HFF-Myc (cell line): ENCODE measurements at regions not wholly inside any gene's neighbourhood (a gene's known extent, or its start where the extent isn't known, plus 50 kb on each side); places are given as distances from the start of the nearest gene placed in this dataset.

Experiments
- DNase-seq: peaks from one replicate; pipeline ENCODE4 v3.0.0-alpha.2; 2011; ENCODE audit warnings: low read depth; ENCODE audit errors: extremely low read depth
- H3K4me3 ChIP-seq: replicated peaks from 2 replicates; pipeline ENCODE4 v1.5.1; 2011; ENCODE audit warnings: low read depth, mild to moderate bottlenecking, control low read depth, low read length
- TF ChIP-seq, protein P1 (sequence below): IDR thresholded peaks from 2 replicates; pipeline ENCODE4 v1.5.1; 2012; ENCODE audit warnings: mild to moderate bottlenecking, low read depth, low read length, control low read depth; ENCODE audit errors: missing control alignments

DNA sequence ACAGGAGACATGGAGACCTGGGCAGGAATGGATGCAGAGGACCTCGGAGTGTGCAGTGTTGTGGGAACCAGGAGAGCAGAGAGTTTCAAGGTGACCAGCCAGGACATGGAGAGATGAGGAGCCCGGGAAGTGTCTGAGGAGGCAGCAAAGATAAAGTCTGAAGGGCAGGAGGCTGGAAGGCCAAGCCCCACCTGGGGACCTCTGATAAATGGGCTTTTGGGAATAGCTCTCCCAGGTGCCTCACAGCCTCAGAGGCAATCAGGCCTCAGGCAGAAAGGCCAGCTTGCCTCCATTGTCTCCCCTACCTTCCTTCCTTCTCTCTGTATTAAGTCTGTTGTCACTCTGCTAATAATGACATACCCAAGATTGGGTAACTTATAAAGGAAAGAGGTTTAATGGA lies 97.5 kb upstream of the TPM1 start:
- no peak for DNase-seq

DNA sequence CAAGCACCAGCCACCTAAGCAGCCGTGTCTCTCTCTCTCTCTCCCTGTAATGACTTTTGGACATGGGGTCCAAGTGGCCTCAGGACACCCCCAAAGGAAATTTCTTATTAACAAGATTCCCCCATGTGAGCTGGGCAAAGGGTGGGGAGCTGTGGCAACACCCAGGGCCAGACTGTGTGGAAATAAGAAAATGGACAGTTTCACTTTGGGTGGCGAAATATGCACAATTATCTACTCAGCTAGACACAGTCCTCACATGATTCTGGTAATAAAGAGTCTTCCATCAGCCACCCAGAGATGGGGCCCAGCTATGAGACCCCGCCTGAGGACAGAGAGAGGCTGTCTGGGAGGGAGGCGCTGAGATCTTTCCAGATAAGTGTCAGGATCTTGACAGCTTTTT lies 96.8 kb upstream of the TPM1 start:
- DNase-seq = no peak
- TF ChIP-seq, protein P1, sequence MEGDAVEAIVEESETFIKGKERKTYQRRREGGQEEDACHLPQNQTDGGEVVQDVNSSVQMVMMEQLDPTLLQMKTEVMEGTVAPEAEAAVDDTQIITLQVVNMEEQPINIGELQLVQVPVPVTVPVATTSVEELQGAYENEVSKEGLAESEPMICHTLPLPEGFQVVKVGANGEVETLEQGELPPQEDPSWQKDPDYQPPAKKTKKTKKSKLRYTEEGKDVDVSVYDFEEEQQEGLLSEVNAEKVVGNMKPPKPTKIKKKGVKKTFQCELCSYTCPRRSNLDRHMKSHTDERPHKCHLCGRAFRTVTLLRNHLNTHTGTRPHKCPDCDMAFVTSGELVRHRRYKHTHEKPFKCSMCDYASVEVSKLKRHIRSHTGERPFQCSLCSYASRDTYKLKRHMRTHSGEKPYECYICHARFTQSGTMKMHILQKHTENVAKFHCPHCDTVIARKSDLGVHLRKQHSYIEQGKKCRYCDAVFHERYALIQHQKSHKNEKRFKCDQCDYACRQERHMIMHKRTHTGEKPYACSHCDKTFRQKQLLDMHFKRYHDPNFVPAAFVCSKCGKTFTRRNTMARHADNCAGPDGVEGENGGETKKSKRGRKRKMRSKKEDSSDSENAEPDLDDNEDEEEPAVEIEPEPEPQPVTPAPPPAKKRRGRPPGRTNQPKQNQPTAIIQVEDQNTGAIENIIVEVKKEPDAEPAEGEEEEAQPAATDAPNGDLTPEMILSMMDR = no peak

More for the DNA sequence above, 97.5 kb upstream of the TPM1 start:
- no peak overlapping the region for H3K4me3 ChIP-seq
- TF ChIP-seq, protein P1 = no peak

DNA sequence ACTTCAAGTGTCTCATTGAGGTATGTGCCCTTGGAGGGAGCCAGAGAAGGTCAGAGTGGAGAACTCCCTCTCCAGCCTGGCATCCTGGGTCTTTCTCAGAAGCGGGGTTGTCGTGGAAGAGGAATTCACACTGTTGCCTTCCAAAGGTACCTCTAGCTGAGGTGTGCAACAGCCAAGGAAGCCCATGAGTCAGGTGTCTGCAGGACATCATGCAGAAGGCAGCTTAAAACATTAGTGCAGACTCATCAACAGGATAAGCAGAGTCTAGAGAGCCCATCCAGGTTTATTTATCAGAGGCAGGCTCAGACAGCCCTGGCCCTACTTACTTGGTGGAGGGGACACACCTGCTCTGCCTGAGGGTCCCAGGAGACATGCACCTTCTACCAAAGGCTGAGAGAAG lies 95.6 kb upstream of the TPM1 start:
- no peak for DNase-seq
- no peak overlapping the region for H3K4me3 ChIP-seq
- TF ChIP-seq, protein P1 = no peak

More for the DNA sequence above, 96.8 kb upstream of the TPM1 start:
- H3K4me3 ChIP-seq = no peak overlapping the region

DNA sequence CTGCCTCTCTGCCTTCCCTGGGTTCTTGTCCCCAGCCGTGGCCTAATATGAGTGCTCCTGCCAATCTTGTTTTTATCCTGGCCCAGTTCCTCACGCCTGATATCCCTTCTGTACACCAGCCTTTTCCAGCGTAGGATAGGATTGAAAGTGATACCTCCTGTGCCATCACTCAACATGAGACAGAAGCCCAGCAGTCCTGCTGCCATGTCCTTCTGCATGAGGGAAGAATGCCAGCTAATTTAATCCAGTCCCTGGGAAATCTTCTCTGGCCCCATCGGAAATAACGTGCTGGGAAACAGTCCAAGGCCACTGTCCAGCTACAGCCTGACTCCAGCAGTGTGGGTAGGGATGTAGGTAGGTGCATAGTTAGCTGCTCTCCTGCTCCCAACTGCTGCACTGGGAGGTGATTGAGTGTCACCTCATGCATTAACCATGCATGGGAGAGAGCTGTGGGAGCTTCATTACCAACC lies 92.0 kb upstream of the TPM1 start:
- DNase-seq = no peak
- TF ChIP-seq, protein P1 = no peak
- H3K4me3 ChIP-seq = no peak overlapping the region

DNA sequence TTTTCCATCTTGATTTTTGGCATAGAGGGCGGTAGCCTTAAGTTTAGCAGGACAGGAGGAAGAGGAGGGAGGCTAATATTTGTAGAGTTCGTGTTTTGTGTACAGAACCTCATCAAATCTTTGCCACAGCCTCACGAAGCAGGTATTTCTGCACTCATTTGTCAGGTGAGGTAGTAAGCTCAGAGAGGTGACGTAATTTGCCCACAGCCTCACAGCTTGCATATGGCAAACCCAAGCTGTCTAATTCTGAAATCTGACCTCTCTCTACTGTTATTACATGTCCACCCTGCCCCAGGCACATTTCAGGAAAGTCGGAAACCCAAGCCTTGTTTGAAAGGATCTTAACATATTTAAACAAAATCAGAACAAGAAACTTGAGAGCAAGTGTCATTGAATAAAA lies 91.1 kb upstream of the TPM1 start:
- H3K4me3 ChIP-seq = no peak overlapping the region
- no peak for DNase-seq
- TF ChIP-seq, protein P1 = no peak

DNA sequence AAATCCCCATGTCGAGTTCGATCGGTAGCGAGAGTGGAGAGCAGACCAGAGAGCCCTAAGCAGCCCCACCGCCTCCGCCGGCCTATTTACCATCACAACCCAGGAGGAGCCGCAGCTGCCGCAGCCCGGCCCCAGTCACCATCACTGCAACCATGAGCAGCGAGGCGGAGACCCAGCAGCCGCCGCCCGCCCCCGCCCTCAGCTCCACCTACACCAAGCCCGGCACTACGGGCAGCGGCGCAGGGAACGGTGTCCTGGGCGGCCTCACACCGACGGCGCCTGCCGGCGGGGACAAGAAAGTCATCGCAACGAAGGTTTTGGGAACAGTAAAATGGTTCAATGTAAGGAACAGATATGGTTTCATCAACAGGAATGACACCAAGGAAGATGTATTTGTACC lies 89.5 kb upstream of the TPM1 start:
- no peak overlapping the region for H3K4me3 ChIP-seq
- DNase-seq = no peak
- TF ChIP-seq, protein P1 = no peak

DNA sequence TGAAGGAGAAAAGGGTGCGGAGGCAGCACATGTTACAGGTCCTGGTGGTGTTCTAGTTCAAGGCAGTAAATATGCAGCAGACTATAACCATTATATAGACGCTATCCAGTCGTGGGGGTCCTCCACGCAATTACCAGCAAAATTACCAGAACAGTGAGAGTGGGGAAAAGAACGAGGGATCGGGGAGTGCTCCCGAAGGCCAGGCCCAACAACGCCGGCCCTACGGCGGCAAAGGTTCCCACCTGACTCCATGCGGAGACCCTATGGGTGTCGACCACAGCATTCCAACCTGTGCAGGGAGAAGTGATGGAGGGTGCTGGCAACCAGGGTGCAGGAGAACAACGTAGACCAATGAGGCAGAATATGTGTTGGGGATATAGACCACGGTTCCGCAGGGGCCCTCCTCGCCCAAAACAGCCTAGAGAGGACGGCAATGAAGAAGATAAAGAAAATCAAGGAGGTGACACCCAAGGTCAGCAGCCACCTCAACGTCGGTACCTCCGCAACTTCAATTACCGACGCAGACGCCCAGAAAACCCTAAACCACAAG lies 89.0 kb upstream of the TPM1 start:
- DNase-seq = no peak
- TF ChIP-seq, protein P1 = no peak
- H3K4me3 ChIP-seq = no peak overlapping the region
